Mucosa of rectum (tissue), 2 donors: ENCODE measurements at regions not wholly inside any gene's neighbourhood (a gene's known extent, or its start where the extent isn't known, plus 50 kb on each side); places are given as distances from the start of the nearest gene placed in this dataset.

Experiments used
- H3K27ac ChIP-seq, 2 donors: one replicate each; pipeline ENCODE4 v1.7.0; 2013; ENCODE audit warnings: inconsistent platforms in 2 of 2, low read depth in 2 of 2, low read length in 2 of 2
- H3K27me3 ChIP-seq, 2 donors: one replicate each; pipeline ENCODE4 v1.7.0; 2013; ENCODE audit warnings: low read length in 2 of 2; ENCODE audit not compliant: control insufficient read depth in 2 of 2, insufficient read depth in 2 of 2
- H3K36me3 ChIP-seq, 2 donors: one replicate each; pipeline ENCODE4 v1.7.0; 2013; ENCODE audit warnings: low read length in 2 of 2; ENCODE audit not compliant: control insufficient read depth in 2 of 2, insufficient read depth in 2 of 2
- H3K4me1 ChIP-seq, 2 donors: one replicate each; pipeline ENCODE4 v1.7.0; 2013; ENCODE audit warnings: low read length in 2 of 2, mild to moderate bottlenecking in 1 of 2; ENCODE audit not compliant: control insufficient read depth in 2 of 2, insufficient read depth in 2 of 2
- H3K4me3 ChIP-seq, 2 donors: one replicate each; pipeline ENCODE4 v1.7.0; 2013; ENCODE audit warnings: low read length in 2 of 2
- H3K9ac ChIP-seq, 2 donors: one replicate each; pipeline ENCODE4 v1.7.0; 2013; ENCODE audit warnings: low read length in 2 of 2, low read depth in 1 of 2, mild to moderate bottlenecking in 1 of 2
- H3K9me3 ChIP-seq, 2 donors: one replicate each; pipeline ENCODE4 v1.7.0; 2013; ENCODE audit warnings: low read length in 2 of 2; ENCODE audit not compliant: control insufficient read depth in 2 of 2
- donor health status: healthy.
- donor health status: Normal muscosa, but diverticular disease.

DNA sequence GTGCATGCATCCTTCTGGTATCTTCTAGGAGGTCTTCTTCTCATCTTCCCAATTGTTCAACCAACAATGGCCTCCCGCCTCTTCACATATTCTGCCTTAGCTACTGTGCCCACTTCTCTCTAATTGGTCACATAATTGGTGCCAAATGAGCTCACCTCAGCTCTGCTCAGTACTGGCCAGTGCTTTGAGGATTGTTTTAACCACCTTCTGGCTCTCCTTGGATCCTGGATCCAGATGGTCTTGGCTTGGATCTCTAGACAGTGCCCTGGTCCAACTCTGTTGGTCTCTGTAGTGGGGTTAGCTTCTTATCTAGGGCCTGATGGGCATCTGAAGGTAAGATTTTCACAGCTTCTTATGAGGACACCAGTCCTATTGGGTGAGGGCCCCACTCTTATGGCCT is 820.8 kb downstream of the TYW1 start:
- H3K27ac ChIP-seq = no peak overlapping the region
- H3K9ac ChIP-seq = no peak overlapping the region
- H3K9me3 ChIP-seq = peaks cover 2 to 4% of the 10 kb centered on the region in 2 donors
- no peaks in the 10 kb centered on the region for H3K4me1 ChIP-seq
- no peak overlapping the region for H3K4me3 ChIP-seq
- H3K27me3 ChIP-seq = no peaks in the 10 kb centered on the region
- H3K36me3 ChIP-seq = no peaks in the 10 kb centered on the region

DNA sequence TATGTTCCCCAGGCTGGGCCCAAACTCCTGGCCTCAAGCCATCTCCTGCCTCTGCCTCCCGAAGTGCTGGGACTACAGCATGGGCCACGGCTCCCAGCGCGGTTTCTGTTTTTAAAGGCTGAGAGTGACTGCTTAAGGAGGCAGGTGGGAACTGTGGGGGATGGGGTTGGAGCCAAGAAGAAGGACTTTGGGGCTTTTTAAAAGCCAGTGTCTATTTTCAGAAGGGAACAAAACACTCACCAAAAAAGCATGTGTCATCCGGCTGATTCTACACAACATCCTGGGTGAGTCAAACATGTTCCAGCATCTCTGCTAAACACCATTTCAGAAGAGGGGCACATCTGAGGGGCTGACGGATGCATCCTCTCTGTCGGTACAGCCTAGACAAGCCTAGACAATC is 824.5 kb downstream of the TYW1 start:
- H3K4me3 ChIP-seq = no peak overlapping the region
- H3K27me3 ChIP-seq = no peaks in the 10 kb centered on the region
- no peaks in the 10 kb centered on the region for H3K36me3 ChIP-seq
- no peak overlapping the region for H3K9ac ChIP-seq
- H3K4me1 ChIP-seq = no peaks in the 10 kb centered on the region
- peaks cover 0 to 4% of the 10 kb centered on the region in 2 donors for H3K9me3 ChIP-seq
- no peak overlapping the region for H3K27ac ChIP-seq

DNA sequence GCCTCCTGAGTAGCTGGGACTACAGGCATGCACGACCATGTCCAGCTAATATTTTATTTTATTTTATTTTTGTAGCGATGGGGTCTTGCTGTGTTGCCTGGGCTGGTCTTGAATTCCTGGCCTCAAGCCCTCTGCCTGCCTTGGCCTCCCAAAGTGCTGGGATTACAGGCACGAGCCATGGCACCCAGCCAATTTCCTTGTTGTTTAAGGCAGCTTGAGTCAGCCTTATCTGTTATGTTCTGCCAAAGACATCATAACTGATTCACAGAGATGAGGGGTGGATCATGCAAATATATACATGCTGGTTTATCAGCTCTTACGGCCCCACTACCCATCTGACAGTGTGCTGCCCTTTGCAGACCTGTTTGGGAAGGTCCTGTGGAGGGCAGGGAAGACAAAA is 826.7 kb downstream of the TYW1 start:
- Histone ChIP-seq H3K9me3 (peaks cover 2 to 4% of the 10 kb centered on the region in 2 donors), H3K9ac (no peak overlapping the region), H3K4me1 (no peaks in the 10 kb centered on the region), H3K27ac (no peak overlapping the region), H3K4me3 (no peak overlapping the region), H3K27me3 (no peaks in the 10 kb centered on the region), H3K36me3 (no peaks in the 10 kb centered on the region)

DNA sequence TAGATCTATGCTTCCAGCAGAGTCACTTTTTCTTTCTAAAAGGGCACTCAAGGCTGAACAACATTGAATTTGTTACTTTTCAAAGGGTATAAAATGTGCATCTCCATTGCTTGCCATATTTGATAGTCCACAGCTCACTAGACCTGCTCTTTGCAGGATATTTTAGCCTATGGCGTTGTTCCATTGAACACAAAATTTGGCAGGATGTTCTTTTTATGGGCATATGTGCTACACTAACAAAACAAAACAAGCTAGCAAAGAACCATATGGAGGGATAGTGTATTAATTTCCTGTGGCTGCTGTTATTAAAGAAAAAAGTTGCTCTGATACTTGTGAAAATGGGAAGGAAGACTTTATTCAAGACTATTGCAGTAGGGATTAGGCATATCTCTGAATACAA is 828.7 kb downstream of the TYW1 start:
- Histone ChIP-seq H3K36me3 (no peaks in the 10 kb centered on the region), H3K27me3 (no peaks in the 10 kb centered on the region), H3K27ac (no peak overlapping the region)

DNA sequence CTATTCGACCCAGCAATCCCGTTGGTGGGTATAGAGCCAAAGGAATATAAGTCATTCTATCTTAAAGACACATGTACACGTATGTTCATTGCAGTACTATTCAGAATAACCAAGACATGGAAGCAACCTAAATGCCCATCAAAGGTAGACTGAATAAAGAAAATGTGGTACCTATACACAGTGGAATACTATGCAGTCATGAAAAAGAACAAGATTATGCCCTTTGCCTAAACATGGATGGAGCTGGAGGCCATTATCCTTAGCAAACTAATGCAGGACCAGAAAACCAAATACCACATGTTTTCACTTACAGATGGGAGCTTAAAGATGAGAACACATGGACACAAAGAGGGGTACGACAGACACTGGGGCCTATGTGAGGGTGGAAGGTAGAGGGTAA is 845.3 kb downstream of the TYW1 start:
- no peak overlapping the region for H3K9ac ChIP-seq
- no peak overlapping the region for H3K4me3 ChIP-seq
- H3K4me1 ChIP-seq = no peaks in the 10 kb centered on the region
- H3K27ac ChIP-seq = no peak overlapping the region
- H3K36me3 ChIP-seq = no peaks in the 10 kb centered on the region
- peaks cover 0 to 3% of the 10 kb centered on the region in 2 donors for H3K9me3 ChIP-seq
- H3K27me3 ChIP-seq = no peaks in the 10 kb centered on the region

More for the DNA sequence above, 828.7 kb downstream of the TYW1 start:
- Histone ChIP-seq H3K9me3 (peaks cover 2 to 4% of the 10 kb centered on the region in 2 donors), H3K4me3 (no peak overlapping the region), H3K9ac (no peak overlapping the region), H3K4me1 (no peaks in the 10 kb centered on the region)

DNA sequence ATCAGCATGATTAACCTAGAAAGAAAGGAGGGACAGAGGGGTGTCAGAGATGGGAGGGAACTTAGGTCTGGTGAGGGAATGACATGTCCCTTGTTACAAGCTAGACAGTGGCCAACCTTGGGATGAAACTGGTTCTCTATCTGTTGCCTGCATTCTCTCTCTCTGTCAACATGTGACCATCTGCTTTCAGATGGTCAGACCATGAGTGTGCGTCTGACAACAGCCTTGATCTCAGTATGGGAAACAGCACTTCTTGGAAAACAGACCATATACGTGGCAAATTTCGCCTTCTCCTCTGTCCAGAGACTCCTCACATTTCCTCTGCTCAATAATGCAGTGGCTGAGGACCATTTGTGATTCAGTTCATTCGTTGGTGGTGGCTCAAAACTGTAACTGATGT is 845.9 kb downstream of the TYW1 start:
- Histone ChIP-seq H3K27me3 (no peaks in the 10 kb centered on the region), H3K4me3 (no peak overlapping the region), H3K27ac (no peak overlapping the region), H3K4me1 (no peaks in the 10 kb centered on the region), H3K9ac (no peak overlapping the region), H3K36me3 (no peaks in the 10 kb centered on the region), H3K9me3 (peaks cover 0 to 3% of the 10 kb centered on the region in 2 donors)

DNA sequence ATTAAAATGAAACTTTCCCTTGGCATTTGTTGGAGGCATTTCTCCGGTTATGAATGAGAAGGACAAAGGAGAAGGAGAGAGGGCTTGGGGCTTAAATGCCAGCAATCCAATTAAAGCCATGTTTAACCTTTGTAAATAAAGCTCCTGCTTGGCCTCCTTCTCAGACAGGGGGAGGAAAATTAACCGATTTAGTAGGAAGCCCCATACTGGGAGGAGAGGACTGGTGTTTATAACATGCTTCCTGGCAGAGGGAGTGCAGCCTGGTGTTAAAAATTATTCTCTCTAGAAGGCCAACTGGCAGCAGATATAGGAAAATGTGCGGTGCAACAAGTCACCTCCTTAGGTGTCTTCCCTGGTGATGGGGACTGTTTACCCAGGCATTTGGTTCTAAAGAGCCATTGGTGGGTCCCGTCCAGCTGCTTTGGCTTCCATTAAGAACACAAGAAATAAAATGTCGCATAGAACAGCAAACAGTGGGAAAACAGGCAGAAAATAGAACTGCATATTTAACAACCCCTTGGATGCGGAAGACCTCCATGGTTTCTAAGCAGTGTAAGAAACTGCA is 846.5 kb downstream of the TYW1 start:
- Histone ChIP-seq H3K9ac (no peak overlapping the region), H3K36me3 (no peaks in the 10 kb centered on the region), H3K9me3 (peaks cover 0 to 3% of the 10 kb centered on the region in 2 donors), H3K27ac (no peak overlapping the region), H3K4me3 (no peak overlapping the region), H3K27me3 (no peaks in the 10 kb centered on the region), H3K4me1 (no peaks in the 10 kb centered on the region)

DNA sequence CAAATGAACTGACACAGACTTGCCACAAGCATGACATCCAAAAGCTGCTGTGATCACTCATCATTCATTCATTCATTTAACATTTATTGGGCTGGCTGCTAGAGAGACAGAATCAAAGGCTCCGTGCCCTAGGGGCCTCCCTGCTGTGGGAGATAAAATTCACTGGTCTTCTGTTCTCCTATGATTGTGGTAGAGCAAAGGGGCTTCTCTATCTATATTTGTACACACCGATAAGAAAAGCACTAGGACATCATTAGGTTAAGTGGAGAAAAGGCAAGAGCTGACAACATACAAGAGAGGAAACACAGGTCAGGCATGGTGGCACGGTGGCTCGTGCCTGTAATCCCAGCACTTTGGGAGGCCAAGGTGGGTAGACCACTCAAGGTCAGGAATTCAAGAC is 847.0 kb downstream of the TYW1 start:
- Histone ChIP-seq H3K4me3 (no peak overlapping the region), H3K36me3 (no peaks in the 10 kb centered on the region), H3K9ac (no peak overlapping the region), H3K27me3 (no peaks in the 10 kb centered on the region), H3K4me1 (no peaks in the 10 kb centered on the region), H3K9me3 (peaks cover 0 to 3% of the 10 kb centered on the region in 2 donors), H3K27ac (no peak overlapping the region)

DNA sequence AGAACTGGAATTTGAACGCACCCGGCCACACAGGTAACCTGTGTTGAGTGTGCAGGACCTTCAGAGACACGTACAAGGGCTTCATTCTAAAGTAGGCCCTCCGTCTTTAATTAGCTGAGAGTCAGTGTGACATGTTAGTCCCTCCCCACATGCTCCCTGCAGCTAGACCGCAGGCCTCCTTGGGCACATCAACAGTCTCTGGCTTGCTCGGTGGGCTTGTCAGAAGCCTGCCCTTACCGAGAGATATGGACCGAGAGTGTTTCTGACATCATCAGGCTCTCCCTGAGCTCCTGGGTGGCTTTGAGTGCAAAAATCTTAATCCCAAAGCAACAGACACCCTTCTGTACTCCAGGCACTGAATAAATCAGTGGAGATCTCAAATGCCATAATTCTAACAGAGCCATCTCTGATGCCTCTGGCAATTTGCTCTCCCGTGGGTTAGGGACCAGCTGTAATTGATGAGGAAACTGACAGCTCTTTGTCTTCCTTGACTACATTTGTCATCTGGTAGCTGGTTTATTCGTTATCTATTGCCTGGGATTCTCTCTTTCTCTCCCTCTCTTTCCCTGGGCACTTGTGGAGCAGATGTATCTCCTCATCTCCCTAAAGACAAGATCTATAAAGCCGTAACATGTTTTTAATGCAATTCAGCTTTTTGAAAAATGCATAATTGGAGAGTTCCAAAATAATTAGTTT is 850.6 kb downstream of the TYW1 start:
- Histone ChIP-seq H3K27ac (no peak overlapping the region), H3K4me1 (no peaks in the 10 kb centered on the region), H3K4me3 (no peak overlapping the region), H3K9me3 (peaks cover 0 to 3% of the 10 kb centered on the region in 2 donors), H3K9ac (no peak overlapping the region), H3K27me3 (no peaks in the 10 kb centered on the region), H3K36me3 (no peaks in the 10 kb centered on the region)

DNA sequence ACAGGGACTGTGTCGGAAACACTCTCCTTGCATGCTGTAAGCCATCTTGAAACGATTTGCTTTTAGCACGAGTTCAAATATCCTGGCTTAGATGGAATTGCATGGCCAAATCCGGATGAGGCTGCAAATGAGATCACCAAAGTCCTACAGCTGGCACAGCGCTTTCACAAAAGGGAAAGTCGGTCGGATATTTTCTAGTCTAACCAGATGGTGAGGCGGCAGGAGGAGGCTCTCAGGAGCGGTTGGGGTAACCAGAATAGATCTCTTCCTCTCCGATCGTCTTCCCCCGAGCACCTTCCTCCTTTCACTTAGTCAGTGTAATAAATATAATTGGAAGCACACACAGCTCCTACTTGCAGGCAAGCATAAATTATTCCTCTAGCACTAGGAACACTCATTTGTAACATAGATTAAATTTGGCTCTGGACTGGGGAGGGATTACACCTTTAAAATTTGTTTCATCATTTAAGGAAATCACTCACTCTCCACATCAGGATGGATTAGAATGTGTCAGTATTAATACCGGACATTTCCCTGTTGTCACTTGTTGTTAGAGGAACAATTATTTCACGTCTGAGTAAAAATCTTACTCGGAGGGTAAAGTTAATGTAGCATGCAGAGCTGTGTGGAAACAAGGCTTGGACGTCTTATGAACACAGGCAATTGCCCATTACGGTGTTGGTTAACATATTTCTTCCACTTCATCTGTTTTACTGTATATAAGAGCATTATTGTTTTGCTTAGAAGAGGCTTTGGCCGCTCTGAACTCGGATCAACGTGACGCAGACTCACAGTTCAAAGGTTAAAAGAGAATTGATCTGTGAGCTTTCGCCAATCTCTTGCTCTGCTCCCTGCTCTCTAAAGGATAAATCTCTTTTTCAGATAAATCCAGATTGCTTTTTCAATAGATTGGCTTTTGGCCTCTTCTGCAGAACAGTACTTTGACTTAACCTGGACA is 857.9 kb downstream of the TYW1 start:
- Histone ChIP-seq H3K36me3 (no peaks in the 10 kb centered on the region), H3K9me3 (no peaks in the 10 kb centered on the region), H3K27ac (no peak overlapping the region), H3K4me3 (no peak overlapping the region), H3K4me1 (no peaks in the 10 kb centered on the region), H3K9ac (no peak overlapping the region), H3K27me3 (no peaks in the 10 kb centered on the region)
